Stomach (tissue), 4 donors: ENCODE measurements at regions not wholly inside any gene's neighbourhood (a gene's known extent, or its start where the extent isn't known, plus 50 kb on each side); places are given as distances from the start of the nearest gene placed in this dataset.

Experiments
- EP300 ChIP-seq: sonication (generic); formaldehyde crosslinking; IDR thresholded peaks from one replicate; pipeline ENCODE4 v1.6.1; 2017; ENCODE audit warnings: antibody characterized with exemption
- POLR2A ChIP-seq, 4 donors: fragments of 450-650 bp; IDR thresholded peaks; one replicate each; pipeline ENCODE4 v1.6.1; 2016; ENCODE audit warnings: antibody characterized with exemption in 4 of 4, control low read depth in 2 of 4, mild to moderate bottlenecking in 1 of 4, moderate library complexity in 1 of 4
- POLR2AphosphoS5 ChIP-seq, 3 donors: sonication (generic); formaldehyde crosslinking; IDR thresholded peaks; one replicate each; pipeline ENCODE4 v1.6.1; 2016; ENCODE audit warnings: antibody characterized with exemption in 3 of 3
- TF ChIP-seq, protein P1 (sequence below), 7 experiments: fragments of 450-650 bp in 4 of 7; fragments of 200-600 bp in 3 of 7; sonication (generic) in 3 of 7; IDR thresholded peaks; one replicate each; pipeline ENCODE4 v1.5.1; 2016 to 2019; ENCODE audit warnings: antibody characterized with exemption in 7 of 7, control low read depth in 2 of 7, mild to moderate bottlenecking in 1 of 7

DNA sequence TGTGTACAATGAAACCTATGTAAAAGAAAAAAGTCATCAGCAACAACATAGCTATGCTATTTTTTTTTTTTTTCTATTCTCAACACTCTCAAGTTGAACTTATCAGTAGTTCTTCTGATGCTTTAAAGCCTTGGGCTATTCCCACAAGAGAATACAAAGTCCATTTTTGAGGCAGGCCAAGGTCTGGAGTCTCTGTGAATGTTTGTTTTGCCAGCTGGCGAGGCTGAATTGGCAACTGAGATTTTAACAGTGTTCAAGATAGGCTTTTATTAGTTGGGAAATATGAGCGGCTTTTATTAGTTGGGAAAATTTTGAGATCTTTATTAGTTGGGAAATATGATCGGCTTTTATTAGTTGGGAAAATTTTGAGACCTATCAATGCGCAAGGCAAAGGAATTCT lies 336.6 kb downstream of the SLITRK2 start:
- TF ChIP-seq, protein P1, sequence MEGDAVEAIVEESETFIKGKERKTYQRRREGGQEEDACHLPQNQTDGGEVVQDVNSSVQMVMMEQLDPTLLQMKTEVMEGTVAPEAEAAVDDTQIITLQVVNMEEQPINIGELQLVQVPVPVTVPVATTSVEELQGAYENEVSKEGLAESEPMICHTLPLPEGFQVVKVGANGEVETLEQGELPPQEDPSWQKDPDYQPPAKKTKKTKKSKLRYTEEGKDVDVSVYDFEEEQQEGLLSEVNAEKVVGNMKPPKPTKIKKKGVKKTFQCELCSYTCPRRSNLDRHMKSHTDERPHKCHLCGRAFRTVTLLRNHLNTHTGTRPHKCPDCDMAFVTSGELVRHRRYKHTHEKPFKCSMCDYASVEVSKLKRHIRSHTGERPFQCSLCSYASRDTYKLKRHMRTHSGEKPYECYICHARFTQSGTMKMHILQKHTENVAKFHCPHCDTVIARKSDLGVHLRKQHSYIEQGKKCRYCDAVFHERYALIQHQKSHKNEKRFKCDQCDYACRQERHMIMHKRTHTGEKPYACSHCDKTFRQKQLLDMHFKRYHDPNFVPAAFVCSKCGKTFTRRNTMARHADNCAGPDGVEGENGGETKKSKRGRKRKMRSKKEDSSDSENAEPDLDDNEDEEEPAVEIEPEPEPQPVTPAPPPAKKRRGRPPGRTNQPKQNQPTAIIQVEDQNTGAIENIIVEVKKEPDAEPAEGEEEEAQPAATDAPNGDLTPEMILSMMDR (IDR thresholded peaks at IDR 0.05), result no peak
- TF ChIP-seq POLR2A (IDR thresholded peaks at IDR 0.05) (no peak), POLR2AphosphoS5 (IDR thresholded peaks at IDR 0.05) (no peak), EP300 (no peak)
